Astrocyte (in vitro differentiated cells and primary cell): ENCODE measurements at regions not wholly inside any gene's neighbourhood (a gene's known extent, or its start where the extent isn't known, plus 50 kb on each side); places are given as distances from the start of the nearest gene placed in this dataset.

ENCODE experiments used
- EZH2 ChIP-seq: IDR thresholded peaks from 2 replicates; pipeline ENCODE4 v1.6.1; 2012; ENCODE audit warnings: mild to moderate bottlenecking, low read length, inconsistent platforms; ENCODE audit not compliant: insufficient read depth
- TF ChIP-seq, protein P1 (sequence below): IDR thresholded peaks from 2 replicates; pipeline ENCODE4 v1.5.1; 2011; ENCODE audit warnings: low read depth, mild to moderate bottlenecking, inconsistent platforms, low read length, moderate library complexity; ENCODE audit not compliant: insufficient read depth

DNA sequence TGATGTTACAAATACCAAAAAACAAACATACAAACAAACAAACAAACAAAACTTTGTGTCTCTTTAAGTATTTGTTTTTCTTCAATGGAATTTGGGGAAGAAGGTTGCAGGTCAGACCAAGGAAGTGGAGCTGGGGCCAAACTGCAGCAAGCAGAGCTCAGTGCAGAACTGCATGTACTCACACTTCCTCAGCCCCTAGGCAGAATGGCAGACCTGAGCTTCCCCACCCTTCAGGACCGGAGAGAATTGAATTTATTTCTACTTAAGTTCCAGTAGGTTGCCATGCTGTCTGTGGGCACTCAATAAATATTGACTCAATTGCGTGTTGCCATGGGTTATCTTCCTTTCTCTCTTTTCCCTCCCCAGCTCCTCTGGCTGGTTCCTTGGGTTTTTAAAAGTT is 173.6 kb downstream of the PTGER3 start:
- TF ChIP-seq, protein P1, sequence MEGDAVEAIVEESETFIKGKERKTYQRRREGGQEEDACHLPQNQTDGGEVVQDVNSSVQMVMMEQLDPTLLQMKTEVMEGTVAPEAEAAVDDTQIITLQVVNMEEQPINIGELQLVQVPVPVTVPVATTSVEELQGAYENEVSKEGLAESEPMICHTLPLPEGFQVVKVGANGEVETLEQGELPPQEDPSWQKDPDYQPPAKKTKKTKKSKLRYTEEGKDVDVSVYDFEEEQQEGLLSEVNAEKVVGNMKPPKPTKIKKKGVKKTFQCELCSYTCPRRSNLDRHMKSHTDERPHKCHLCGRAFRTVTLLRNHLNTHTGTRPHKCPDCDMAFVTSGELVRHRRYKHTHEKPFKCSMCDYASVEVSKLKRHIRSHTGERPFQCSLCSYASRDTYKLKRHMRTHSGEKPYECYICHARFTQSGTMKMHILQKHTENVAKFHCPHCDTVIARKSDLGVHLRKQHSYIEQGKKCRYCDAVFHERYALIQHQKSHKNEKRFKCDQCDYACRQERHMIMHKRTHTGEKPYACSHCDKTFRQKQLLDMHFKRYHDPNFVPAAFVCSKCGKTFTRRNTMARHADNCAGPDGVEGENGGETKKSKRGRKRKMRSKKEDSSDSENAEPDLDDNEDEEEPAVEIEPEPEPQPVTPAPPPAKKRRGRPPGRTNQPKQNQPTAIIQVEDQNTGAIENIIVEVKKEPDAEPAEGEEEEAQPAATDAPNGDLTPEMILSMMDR: no peak
- TF ChIP-seq EZH2: no peak
